WERI-Rb-1 (cell line): ENCODE measurements at regions not wholly inside any gene's neighbourhood (a gene's known extent, or its start where the extent isn't known, plus 50 kb on each side); places are given as distances from the start of the nearest gene placed in this dataset.

Experiments used
- DNase-seq: peaks from one replicate; pipeline ENCODE4 v3.0.0-alpha.2; 2020
- H3K27ac ChIP-seq: fragments of 250-450 bp; sonication (Bioruptor Pico); 2 replicates; pipeline ENCODE4 v1.5.1; 2020; ENCODE audit warnings: mild to moderate bottlenecking, moderate library complexity
- H3K27me3 ChIP-seq: fragments of 250-450 bp; sonication (Bioruptor Pico); 2 replicates; pipeline ENCODE4 v1.5.1; 2021; ENCODE audit warnings: mild to moderate bottlenecking, low read depth, moderate library complexity; ENCODE audit not compliant: insufficient read depth, severe bottlenecking
- H3K36me3 ChIP-seq: fragments of 250-450 bp; sonication (Bioruptor Pico); 2 replicates; pipeline ENCODE4 v1.5.1; 2020; ENCODE audit warnings: mild to moderate bottlenecking, moderate library complexity
- H3K4me3 ChIP-seq: 2 replicates; pipeline ENCODE4 v1.5.1; 2011; ENCODE audit warnings: low read depth, mild to moderate bottlenecking, control low read depth, low read length
- H3K9me3 ChIP-seq: fragments of 250-450 bp; sonication (Bioruptor Pico); 2 replicates; pipeline ENCODE4 v1.5.1; 2021; ENCODE audit warnings: mild to moderate bottlenecking, moderate library complexity; ENCODE audit not compliant: severe bottlenecking
- TF ChIP-seq, protein P1 (sequence below): IDR thresholded peaks from 2 replicates; pipeline ENCODE4 v1.5.1; 2011; ENCODE audit warnings: low read depth, mild to moderate bottlenecking, control low read depth, inconsistent platforms, low read length

DNA sequence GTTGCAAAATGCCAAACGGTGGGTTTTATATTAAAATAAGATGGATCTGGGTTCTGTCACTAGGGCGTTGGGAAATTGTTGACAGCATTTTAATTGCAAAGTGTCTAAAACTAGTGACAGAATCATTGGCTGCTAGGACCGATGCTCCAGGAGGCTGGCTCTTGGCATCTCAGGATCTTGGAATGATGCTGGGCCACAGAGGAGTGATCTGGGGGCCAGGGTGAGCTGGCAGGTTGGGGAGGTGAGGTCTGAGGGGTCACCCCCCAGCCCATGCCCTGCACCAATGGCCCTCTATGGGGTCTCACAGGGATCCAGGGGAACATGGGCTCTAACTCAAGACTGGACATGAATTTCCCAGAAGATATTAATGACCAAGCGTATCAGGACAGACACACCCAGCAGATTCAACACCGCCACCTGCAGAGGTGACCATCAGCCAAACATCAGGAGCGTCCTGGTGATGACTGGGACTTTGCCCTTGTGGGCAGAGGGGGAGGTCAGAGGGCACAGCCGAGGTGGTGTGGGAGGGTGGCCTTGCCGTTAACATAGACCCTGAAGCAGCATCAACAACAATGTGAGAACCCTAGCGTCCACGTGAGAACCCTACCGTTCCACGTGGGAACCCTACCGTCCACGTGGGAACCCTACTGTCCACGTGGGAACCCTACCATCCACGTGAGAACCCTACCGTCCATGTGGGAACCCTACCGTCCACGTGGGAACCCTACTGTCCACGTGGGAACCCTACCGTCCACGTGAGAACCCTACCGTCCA lies 89.0 kb upstream of the PPP2R2D start:
- Histone ChIP-seq H3K27ac (no peak overlapping the region), H3K27me3 (no peaks in the 10 kb centered on the region), H3K9me3 (no peaks in the 10 kb centered on the region), H3K4me3 (no peak overlapping the region), H3K36me3 (no peaks in the 10 kb centered on the region)
- no peak for DNase-seq
- TF ChIP-seq, protein P1, sequence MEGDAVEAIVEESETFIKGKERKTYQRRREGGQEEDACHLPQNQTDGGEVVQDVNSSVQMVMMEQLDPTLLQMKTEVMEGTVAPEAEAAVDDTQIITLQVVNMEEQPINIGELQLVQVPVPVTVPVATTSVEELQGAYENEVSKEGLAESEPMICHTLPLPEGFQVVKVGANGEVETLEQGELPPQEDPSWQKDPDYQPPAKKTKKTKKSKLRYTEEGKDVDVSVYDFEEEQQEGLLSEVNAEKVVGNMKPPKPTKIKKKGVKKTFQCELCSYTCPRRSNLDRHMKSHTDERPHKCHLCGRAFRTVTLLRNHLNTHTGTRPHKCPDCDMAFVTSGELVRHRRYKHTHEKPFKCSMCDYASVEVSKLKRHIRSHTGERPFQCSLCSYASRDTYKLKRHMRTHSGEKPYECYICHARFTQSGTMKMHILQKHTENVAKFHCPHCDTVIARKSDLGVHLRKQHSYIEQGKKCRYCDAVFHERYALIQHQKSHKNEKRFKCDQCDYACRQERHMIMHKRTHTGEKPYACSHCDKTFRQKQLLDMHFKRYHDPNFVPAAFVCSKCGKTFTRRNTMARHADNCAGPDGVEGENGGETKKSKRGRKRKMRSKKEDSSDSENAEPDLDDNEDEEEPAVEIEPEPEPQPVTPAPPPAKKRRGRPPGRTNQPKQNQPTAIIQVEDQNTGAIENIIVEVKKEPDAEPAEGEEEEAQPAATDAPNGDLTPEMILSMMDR, result no peak

DNA sequence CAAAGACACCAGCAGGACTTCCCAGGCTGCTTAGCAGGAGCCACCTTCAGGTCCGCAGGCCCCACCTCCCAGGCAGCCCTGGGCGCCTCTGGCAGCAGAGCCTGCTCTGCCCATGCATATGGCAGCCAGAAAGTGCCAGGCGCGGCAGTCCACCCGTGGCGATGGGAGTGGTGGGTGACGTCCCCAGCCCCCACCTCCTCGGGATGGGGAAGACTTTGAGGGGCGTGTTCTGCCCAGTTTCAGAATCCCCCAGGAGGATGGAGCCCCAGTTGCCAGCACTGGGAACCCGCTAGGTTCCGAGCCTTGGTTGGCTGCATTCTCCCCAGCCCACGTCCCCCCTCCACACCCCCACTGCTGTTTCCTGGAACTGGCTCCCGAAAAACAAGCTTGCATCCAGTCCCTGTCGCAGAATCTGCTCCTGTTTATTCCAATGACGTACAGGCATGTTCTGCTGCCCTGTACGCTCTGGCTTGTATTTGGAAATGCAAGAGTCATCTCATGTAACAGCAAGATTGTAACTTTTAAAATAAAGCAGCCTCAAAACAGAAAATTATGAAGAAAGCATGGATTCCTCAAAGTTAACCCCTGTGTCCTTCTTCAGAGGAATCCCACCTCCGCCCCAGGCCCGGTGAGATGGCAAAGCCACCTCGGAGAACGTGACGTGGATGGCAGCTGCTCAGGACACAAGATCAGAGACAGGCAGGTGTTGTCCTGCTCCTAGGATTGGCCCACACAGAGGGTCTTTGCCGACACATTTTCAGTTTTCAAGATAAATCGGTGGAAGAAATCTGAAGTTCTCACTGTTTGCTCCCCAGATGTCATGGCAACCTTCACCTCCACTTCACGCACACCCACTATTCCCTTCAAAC lies 87.8 kb upstream of the PPP2R2D start:
- no peaks in the 10 kb centered on the region for H3K36me3 ChIP-seq
- no peak overlapping the region for H3K4me3 ChIP-seq
- TF ChIP-seq, protein P1, result no peak
- DNase-seq, result no peak
- H3K27ac ChIP-seq, result no peak overlapping the region
- H3K27me3 ChIP-seq, result no peaks in the 10 kb centered on the region
- no peaks in the 10 kb centered on the region for H3K9me3 ChIP-seq

DNA sequence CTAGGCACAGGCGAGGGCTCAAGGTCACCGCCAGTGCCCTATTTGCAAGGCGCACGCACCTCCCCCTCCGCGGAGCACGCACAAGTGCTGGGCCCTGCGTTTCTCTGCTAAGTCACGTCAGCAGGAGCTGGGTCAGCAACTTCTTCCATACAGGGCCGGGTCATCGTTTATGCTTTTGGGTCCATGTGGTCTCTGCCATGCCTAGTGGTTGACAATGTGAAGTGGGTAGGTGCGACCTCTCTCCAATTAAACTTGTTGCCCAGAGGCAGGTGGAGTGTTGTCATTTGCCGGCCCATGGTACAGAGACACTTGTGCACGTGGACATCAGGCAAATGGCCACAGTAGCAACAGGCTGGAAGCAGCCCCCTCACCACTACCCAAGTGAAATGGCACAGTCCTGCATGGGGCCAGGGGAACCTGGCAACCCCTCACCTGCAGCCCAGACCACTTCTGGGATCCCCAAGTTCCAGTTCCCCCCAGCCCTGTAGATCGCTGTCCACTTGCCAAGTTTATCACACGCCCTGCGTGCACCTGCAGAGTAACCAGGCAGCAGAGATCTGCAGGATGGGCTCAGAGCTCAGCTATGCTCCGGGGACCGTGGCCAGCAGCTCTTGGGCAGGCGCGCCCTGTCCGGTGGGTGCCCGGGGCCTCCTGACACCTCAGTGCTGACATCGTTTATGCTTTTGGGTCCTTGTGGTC lies 86.1 kb upstream of the PPP2R2D start:
- Histone ChIP-seq H3K9me3 (no peaks in the 10 kb centered on the region), H3K27ac (no peak overlapping the region), H3K27me3 (no peaks in the 10 kb centered on the region), H3K36me3 (no peaks in the 10 kb centered on the region), H3K4me3 (no peak overlapping the region)
- no peak for DNase-seq
- TF ChIP-seq, protein P1, result no peak

DNA sequence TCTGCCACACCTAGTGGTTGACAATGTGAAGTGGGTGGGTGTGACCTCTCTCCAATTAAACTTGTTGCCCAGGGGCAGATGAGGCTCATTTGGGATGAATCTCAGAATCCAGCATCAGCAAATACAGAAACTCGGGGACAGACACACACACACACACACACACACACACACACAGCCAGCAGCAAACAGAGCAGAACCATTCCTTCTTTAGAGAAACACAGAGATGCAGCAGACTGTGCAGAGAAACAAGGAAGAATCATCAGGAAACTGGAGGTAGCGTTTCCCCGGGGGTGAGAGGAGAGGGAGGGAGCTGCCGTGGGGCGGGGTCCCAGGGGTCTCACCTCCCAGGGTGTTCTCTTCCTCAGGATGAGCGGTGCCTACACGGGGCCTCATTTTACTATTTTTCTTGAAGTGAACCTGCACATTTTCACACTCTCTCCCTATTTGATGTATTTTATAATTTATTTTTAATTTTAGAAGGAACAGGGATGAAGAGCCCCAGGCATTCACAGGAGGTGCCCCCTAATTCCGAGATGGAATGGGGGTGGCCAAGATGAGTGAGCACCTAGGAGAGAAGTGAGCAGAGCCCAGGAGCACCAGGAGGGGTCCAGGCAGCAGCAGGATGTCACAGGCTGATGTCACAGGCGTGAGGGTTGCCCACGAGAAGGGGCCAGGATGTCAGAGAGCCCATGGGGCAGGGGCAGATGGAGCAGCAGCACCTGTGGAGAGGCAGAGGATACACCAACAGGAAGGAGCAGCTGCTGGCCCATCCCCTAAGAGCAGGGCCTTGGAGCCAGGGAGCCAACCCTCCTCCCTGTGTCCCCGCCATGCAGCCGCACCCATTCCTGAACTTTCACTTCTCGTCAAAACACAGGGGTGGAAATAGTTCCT lies 85.3 kb upstream of the PPP2R2D start:
- TF ChIP-seq, protein P1, result no peak
- H3K4me3 ChIP-seq, result no peak overlapping the region
- DNase-seq, result no peak
- no peaks in the 10 kb centered on the region for H3K27me3 ChIP-seq
- H3K27ac ChIP-seq, result no peak overlapping the region
- H3K36me3 ChIP-seq, result no peaks in the 10 kb centered on the region
- H3K9me3 ChIP-seq, result no peaks in the 10 kb centered on the region

DNA sequence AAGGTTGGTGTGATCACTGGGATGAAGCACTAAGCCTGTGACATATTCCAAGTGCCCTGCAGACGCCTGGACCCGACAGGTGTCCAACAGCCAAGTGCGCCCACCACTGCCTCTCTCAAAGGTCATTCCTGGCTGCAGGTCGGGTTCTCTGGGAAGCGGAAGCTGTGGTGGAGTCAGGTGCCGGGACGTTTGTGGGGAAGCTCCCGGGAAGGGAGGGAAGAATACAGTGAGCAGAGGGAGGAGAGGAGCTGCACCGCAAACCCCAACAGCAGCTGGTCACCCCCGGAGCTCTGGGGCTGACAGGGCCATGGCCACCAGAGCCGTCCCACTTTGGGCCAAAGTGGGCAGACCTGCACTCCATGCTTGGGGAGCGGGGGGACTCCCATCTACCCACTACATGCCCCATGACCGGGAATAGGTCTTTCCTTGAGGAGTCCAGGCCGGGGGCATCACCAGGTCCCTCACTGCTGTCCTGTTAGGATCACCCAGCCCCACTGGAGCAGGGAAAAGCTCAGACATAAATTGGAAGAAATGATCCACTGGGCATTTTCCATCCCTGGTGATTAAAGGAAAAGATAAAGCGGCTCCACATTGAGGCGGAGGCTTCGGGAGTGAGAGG lies 84.5 kb upstream of the PPP2R2D start:
- Histone ChIP-seq H3K27me3 (no peaks in the 10 kb centered on the region), H3K36me3 (no peaks in the 10 kb centered on the region), H3K27ac (no peak overlapping the region), H3K9me3 (no peaks in the 10 kb centered on the region), H3K4me3 (no peak overlapping the region)
- TF ChIP-seq, protein P1, result no peak
- DNase-seq, result no peak
